GM18868 (cell line): ENCODE measurements at regions not wholly inside any gene's neighbourhood (a gene's known extent, or its start where the extent isn't known, plus 50 kb on each side); places are given as distances from the start of the nearest gene placed in this dataset.
"Not testable (repeated sequence)": the region's sequence is repeated elsewhere in the genome, so short reads cannot be mapped to it uniquely, and the experiment has no call there.

ENCODE experiments used
- ATAC-seq: cut with Tn5 transposase; IDR thresholded peaks from one replicate; pipeline ENCODE4 v1.9.1; 2021; ENCODE audit warnings: mild to moderate bottlenecking, moderate library complexity; ENCODE audit not compliant: unreplicated experiment

DNA sequence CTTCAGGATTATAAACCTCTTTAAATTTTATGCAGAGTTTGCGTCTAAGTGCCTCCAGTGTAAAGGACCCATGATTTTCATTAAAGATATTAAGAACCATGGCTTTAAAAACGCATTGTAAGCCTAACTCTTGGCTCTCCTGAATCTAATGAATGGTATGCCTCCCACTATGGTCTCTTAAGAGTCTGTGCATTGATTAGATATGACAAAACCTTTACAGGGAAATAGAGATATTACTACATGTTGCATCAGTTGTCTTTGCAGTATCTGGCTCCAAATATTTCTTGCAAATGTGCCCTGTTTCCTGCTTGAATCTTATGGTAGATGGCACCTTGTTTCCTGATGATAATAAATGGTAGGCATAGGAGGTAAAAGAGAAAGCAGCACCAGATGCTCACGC lies 189.3 kb upstream of the FSHR start:
- ATAC-seq = no peak

DNA sequence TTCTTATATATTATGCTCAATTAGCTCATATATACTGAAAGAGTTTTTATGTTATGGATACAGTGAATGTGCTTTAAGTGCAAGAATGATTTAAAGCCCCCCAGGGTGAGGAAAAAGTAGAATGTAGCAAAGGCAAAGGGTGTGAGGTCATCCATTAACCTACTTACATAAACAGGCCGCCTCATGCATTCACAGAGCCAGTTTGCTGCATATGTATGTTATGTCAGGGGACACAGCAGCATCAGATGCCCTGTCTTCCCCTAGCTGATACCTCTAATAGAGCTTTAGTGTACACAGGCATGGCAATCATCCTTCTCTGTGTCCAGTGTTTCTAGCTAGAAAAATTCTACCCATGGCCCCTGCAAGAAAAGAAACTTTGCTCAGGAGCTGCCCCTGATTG lies 187.8 kb upstream of the FSHR start:
- no peak for ATAC-seq

DNA sequence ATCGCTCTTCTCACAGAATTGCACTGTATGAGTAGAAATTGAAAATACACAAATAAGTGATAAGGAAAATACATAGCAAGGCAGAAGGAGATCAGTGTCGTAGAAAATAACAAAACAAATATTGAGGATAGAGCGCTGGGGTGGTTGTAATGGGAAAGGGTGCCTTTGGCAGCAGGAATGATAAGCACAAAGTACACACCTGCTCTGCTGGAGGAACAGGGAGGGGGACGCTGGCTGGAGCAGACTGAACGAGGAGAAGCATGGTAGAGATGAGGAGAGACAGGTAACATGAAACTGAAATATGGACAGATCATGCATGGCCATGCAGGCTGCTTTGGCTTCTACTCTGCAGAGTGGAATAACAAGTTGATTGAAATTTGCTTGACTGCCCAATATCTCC lies 181.2 kb upstream of the FSHR start:
- ATAC-seq = no peak

DNA sequence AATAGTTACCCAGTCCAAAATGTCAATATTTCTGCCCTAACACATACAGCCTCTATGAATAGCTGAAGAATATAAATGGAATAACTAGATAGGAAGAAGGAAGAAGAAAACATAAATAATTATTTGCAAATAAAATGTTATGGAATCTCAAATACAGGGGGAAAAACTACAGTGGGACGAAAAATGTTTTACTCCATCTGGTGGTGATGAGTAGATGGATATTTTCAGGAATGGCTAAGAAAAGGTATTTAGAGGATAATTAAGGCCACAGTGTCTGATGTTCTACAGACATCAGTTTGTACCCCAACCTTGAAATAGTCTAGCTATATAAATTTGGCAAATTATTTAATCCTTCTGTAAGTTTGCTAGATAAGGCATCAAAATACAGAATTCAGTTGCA lies 178.1 kb upstream of the FSHR start:
- ATAC-seq = no peak

DNA sequence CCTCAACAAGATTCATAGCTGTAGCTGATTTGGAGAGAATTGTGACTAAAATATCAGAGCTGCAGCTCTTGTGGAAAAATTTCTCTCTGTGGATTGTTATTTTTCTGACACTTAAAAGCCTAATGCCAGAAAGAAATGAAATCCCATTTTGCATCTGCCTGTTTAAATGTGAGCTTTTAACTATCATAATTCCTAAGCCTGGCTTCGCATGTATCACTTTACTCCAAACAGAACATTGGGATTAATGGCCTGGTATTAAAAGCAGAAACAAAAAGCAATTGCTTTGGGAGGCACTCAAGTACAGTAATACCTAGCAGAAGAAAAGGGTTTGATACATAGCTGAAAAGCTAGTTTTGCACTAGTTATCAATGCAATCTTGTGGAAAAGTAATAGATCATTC lies 164.2 kb upstream of the FSHR start:
- ATAC-seq = no peak

DNA sequence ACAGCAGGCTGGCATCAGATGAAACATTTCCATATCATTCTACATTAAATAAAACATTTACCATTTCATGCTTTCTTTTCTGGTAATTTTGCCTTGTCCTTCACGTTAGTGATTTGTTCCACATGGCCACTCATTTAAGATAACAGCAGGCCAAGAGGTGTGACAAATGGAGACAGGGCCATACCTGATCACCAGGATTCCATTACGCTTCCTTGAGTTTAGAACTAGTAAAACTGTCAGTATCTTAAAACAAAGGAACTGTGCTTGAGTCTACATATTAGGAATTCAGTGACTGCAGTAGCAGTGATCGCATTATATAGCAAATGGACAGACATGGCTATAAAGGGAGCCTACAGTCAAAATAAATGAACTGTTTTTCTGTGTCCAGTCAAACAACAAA lies 155.1 kb upstream of the FSHR start:
- ATAC-seq = no peak

DNA sequence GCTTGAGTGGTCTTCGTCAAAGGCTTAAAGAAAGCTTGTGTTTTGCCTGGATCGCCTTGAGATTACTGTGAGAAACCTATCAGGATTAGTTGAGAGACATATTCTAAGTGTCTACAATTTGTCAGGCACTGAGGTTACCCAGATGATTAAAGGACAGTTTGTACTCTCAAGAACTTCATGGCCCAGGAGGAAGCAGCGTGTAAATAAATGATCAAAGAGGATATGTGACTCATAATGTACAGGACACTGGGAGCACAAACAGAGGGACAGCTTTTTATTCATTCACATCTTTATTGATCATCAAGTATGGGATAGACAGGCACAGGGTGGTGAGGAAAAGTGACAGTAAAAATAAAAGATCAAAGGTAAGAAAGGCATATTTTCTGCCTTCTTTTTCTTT lies 152.6 kb upstream of the FSHR start:
- ATAC-seq = no peak

DNA sequence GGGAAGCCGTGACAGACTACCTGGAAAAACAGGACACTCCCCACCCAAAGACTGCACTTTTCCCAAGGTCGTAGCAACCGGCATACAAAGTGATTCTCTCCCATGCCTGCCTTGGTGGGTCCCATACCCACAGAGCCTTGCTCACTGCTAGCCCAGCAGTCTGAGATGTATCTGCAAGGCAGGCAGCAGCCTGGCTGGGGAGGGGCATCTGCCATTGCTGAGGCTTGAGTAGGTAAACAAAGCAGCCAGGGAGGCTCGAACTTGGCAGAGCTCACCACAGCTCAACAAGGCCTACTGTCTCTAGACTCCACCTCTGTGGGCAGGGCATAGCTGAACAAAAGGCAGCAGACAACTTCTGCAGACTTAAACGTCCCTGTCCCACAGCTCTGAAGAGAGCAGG lies 144.4 kb upstream of the FSHR start:
- ATAC-seq = not testable (repeated sequence)

DNA sequence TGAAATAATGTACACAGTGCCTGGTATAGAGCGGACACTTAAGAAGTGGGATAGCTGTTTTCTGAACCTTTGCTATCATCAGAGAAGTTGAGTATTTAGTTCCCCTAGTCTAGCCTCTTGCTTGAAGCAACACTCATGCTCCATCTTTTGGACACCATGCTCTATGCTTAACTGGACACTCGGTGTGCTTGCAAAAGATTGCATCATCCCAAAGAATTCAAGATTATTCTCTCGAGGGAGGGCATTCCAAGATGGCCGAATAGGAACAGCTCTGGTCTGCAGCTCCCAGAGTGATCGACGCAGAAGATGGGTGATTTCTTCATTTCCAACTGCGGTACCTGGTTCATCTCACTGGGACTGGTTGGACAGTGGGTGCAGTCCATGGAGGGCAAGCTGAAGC lies 143.9 kb upstream of the FSHR start:
- no peak for ATAC-seq

DNA sequence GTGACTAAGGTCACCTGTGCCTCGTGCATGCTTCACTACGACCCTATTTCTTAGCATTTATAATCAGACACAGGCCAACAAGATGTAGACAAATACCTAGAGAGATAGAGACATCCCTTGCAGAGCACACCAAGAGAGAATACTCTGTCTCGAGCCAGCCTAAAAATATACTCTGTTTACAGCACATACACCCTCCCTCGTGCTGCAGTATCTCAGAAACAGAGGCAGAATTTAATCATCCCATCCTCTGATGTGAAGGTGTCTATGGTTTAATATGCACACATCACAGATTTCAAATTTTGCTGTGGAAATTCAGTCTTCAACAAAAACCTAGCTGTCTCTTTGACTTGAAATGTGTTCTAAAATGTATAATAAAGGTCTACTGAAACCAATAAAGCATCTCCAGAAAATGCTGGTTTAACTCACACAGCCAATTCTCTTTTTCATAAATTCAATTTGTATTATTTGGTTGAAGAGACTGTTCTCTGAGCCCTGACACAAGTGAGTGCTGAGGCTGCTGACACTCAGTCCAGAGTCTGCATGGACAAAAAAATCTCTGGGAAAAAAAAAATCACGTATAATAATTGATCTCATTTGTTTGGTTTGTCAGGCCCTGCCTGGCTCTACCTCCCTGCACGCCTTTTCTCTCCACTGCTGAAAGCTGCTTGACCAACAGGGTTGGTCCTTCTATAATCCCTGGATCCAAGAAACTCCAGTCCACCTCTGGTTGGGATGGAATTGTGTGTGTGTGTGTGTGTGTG lies 142.0 kb upstream of the FSHR start:
- no peak for ATAC-seq

DNA sequence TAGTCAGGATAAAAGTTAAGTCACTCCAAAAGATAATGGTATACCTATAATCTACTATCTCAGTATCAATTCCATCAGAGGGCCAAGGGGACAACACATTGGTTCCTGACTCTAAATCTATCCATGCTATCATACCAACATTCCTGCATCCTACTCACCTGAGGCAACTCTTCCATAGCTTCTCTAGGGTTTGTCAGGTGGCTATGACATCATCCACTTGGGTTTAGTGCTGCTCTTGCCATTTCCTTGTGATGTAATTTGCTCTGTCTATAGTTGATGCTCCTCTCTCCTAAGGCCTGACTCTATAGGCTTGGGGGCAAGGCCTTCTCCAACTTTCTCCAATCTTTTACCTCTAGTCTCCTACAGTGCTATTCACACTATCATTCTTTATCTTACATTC lies 139.9 kb upstream of the FSHR start:
- ATAC-seq = no peak

DNA sequence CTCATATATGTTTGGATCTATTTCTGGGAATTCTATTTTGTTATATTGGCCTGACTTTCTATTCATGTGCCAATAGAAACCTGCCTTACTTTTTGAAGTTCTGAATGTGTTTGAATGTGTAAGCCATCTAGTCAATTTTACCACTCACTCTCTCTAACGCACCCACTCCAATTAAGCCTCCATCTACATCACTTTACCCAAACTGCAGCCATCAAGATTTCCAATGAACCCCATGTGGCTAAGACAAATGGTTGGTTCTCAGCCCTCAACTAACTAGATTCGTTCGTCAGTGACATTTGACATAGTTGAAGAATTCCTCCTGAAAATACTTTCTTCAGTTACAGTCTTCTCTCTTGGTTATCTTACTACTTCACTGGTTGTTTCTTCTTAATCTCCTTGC lies 137.3 kb upstream of the FSHR start:
- no peak for ATAC-seq

DNA sequence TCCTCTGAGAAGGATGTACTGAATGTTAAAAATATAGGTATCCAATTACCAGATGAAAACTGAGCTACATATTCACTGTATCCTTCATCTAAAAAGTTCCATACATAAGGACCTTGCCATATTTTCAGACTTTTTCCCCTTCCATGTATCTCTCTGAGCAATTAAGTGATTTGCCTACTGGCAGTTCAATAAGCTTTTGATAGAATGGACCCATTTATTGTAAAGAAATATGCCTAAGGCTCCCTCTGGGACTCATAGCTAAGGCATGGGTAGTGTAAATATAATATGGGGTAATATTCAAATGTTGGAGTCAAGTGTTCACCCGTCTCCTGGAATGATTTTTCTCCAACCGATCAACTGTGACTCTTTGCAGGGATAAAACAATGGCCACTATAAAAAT lies 135.4 kb upstream of the FSHR start:
- no peak for ATAC-seq

DNA sequence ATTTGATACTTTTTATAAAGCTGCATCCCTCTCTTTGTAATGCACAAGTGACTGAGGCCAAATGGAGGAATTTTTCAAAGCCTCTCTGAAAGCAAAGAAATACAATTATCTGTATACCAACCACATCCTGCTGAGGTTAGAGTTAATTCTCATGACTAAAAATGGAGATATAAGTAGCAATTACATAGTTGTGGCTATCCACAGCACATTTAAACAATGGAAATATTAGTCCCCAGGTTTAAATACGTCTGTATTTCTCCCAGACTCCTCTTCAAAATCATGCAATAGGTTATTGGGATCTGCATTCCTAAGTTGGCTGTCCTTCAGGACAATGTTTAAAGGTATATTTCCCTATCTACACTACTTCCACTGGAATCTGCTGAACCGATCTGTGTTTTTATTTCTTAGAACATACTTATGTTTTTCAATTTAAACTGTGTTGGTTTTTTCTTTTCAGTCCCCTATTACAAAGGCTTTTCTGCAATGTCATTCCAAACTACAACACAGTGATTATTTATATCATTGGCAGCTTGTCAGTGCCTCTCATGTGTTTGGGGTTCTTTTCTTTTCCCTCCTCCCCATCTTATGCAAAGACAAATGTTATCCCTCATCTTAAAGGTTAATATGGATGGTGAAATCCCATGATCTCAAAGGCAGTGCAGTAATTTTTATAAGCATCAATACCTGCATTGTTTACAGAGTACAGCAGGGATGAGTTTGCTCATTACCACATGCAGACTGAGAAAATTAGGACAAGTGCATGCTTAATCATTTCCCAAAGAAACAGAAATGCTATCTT lies 134.8 kb upstream of the FSHR start:
- no peak for ATAC-seq

DNA sequence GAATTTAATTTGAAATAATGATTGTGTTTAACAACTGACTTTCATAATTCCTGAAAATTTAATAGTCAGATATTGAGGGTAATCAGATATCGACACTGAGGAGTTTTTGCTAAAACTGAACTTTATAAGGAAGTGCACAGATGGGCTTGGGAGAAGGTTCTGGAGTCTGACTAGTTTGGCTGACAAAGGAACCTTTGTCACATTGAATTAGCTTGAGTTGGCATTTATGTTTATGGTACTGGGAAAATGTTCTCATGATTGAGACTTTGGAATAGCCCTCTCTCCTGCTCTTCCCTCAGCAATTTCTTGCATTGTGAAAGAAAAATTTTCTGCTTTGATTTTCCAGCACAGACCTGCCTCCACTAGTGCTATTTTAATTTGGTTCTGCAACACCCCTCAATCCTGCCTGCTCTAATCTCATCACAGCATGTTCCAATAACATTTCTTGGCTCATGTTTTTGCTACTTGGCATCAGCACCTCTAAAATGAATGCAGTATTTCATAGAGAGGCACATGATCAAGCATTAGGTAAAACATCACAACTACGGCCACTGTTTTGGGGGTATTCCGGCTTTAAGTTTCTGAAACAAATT lies 133.9 kb upstream of the FSHR start:
- ATAC-seq = no peak

DNA sequence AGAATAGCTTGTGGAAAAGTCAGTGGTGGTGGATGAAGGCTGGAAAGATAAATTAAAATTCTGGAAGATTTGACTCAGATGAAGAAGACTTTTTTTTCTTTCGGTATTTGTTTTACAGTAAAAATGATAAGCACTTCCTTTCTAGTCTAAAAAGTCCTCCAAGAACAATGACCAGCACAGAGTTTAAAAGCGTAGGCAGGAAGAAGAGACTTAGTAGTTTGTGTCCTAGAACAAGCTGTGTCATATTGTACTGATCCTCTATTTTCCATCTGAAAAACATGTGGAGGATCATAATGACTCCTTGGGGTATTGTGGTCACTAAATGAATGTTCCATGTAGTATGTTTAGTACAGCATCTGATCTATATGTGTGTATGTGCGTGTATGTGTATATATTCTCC lies 132.4 kb upstream of the FSHR start:
- no peak for ATAC-seq

DNA sequence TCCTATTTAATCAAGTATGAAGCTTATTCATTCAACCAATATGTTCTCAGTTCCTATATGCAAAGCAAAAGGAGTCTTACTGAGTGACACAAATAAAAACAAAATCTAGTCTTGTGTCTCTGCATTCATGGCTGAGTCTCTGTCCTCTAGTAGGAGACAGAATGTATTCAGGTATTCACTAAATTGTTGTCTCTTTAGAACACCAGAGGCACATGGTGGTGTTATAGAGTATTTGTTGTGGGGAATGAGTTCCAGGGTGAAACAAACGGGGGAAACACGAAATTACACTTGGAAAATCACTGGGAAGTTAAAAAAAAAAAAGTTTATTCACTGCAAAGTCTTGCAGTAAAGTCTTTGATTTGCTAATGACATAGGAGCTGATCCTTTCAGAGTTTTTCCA lies 131.7 kb upstream of the FSHR start:
- no peak for ATAC-seq

DNA sequence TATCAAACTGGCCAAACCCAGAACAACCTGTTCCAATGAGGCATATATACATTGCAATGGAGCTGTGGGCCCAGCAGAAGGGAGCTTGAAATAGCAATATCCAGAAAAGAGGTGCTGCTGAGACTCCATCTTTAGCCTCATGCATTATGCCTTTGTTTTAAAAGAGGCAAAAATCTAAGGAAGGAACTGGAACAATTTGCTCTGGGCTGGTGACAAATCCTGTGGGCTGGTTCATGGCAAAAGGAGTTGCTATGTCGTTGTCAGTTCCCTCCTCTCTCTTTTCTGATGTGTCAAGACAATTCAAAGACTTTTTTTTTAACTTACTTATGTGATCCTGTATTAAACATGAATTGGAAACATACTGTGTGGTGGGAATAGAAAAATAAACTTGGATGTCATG lies 124.2 kb upstream of the FSHR start:
- no peak for ATAC-seq

DNA sequence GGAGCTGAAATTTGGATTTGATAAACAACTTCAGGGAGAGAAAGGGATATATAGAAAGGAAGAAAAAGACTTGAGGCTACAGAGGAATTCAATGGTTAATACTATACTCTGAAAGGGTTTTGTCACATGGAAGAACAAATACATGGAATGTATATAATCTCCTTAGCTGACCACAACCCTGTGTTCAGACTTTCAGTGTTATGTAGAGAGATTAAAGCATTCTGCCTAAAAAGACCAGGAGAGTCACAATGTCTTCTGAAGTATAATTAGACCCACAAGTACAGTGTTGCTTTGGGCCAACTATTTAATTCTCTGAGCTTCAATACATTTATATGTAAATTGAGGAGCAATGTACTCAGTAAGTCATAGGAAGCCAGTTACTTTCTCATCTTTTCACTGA lies 123.8 kb upstream of the FSHR start:
- no peak for ATAC-seq

DNA sequence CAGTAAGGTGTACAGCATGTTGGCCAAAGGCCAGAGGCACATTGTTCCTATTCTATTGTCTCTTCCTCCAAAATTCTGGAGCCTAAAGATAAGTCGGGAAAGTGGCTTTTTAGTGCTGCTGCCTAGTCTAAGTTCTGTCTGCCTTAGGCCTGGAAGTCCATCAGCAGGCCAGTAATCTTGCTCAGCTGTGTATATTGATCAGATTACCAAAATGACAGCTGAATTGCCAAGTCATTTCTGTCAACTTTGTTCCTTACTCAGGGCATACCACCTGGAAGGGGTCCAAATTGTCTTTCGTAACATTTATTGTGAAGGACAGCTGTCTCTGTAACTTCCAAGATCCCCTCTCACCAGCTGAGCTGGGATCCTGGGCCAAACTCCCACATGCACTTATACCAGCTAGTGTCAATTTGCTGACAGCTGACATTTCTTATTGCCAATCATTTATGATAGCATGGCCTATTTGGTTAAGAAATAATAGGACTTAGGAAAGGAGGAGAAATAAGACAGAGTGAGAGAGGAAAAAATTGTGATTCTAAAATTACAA lies 116.8 kb upstream of the FSHR start:
- ATAC-seq = no peak

DNA sequence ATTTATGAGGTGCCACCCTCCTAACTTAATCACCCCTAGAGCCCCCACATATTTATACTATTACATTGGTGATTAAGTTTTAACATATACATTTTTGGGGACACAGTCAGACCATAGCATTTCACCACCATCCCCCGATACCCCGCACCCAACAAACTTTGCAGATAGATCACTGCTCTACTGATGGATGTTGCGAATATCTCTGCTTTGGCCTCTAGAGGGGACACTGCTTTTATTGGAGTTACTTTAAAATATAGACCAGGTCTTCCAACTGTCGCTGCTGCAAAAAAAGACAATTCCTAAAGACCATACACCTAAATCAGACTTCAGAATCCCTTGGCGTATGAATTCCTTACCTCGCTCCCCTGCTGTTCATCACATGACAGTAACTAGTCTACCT lies 115.8 kb upstream of the FSHR start:
- ATAC-seq = no peak

DNA sequence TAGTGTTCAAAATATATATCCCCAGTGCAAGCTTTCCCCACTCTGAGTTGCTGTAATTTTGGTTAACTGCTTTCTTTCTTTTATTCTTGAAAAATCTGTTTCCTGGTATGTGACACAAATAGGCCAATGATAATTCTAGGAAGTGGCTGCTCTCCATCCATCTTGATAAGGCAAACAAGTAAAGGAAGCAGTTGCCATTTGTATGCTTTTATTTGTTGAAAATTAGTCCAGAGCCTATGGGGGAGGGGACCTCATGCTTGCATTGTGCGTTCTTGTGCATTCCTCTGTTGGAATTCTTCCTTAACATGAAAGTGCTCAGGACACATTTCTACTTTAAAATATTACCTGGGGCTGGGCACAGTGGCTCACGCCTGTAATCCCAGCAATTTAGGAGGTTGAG lies 111.2 kb upstream of the FSHR start:
- ATAC-seq = no peak
